Ishikawa (cell line): ENCODE measurements at regions not wholly inside any gene's neighbourhood (a gene's known extent, or its start where the extent isn't known, plus 50 kb on each side); places are given as distances from the start of the nearest gene placed in this dataset.

ENCODE experiments used
- CREB1 ChIP-seq: IDR thresholded peaks from 2 replicates; pipeline ENCODE4 v1.6.1; 2012; ENCODE audit warnings: low read depth
- TAF1 ChIP-seq: IDR thresholded peaks from 2 replicates; pipeline ENCODE4 v1.6.1; 2012; ENCODE audit warnings: low read depth, mild to moderate bottlenecking
- YY1 ChIP-seq: IDR thresholded peaks from 2 replicates; pipeline ENCODE4 v1.6.1; 2012; ENCODE audit warnings: low read depth

GRCh38 chr10:59960751-59961150 lies 54.4 kb upstream of the CCDC6 start:
- TF ChIP-seq CREB1, result no peak
- no peak for TF ChIP-seq YY1
- TF ChIP-seq TAF1, result no peak
